H9 (cell line): ENCODE measurements at regions not wholly inside any gene's neighbourhood (a gene's known extent, or its start where the extent isn't known, plus 50 kb on each side); places are given as distances from the start of the nearest gene placed in this dataset.

Source experiments
- DNase-seq: peaks from one replicate; pipeline ENCODE4 v3.0.0-alpha.2; 2017
- H2AFZ ChIP-seq: one replicate; pipeline ENCODE4 v1.6.1; 2013; ENCODE audit warnings: mild to moderate bottlenecking, low read length, control low read depth, moderate library complexity
- H2AK5ac ChIP-seq: 2 replicates; pipeline ENCODE4 v1.6.1; 2013; ENCODE audit warnings: low read length, control low read depth, mixed read lengths; ENCODE audit not compliant: insufficient read length
- H2BK120ac ChIP-seq: one replicate; pipeline ENCODE4 v1.6.1; 2013; ENCODE audit warnings: low read depth, mild to moderate bottlenecking, low read length, control low read depth, inconsistent platforms; ENCODE audit not compliant: poor library complexity, severe bottlenecking
- H2BK12ac ChIP-seq: 2 replicates; pipeline ENCODE4 v1.6.1; 2013; ENCODE audit warnings: low read length, control low read depth, mixed read lengths, low read depth; ENCODE audit not compliant: insufficient read length
- H2BK15ac ChIP-seq: 2 replicates; pipeline ENCODE4 v1.6.1; 2013; ENCODE audit warnings: low read depth, low read length, control low read depth
- H2BK20ac ChIP-seq: one replicate; pipeline ENCODE4 v1.6.1; 2013; ENCODE audit warnings: low read depth, mild to moderate bottlenecking, low read length, control low read depth, inconsistent platforms; ENCODE audit not compliant: poor library complexity, severe bottlenecking
- H2BK5ac ChIP-seq: 2 replicates; pipeline ENCODE4 v1.6.1; 2013; ENCODE audit warnings: low read length, control low read depth, mixed read lengths; ENCODE audit not compliant: insufficient read length
- H3K14ac ChIP-seq: 2 replicates; pipeline ENCODE4 v1.6.1; 2013; ENCODE audit warnings: low read length, control low read depth; ENCODE audit not compliant: insufficient read depth
- H3K18ac ChIP-seq: 2 replicates; pipeline ENCODE4 v1.6.1; 2013; ENCODE audit warnings: low read depth, mild to moderate bottlenecking, mixed read lengths, low read length, control low read depth; ENCODE audit not compliant: insufficient read length
- H3K23ac ChIP-seq: 2 replicates; pipeline ENCODE4 v1.6.1; 2013; ENCODE audit warnings: low read length, control low read depth, mixed read lengths, low read depth; ENCODE audit not compliant: insufficient read length
- H3K23me2 ChIP-seq: 2 replicates; pipeline ENCODE4 v1.6.1; 2013; ENCODE audit warnings: low read depth, mild to moderate bottlenecking, mixed read lengths, low read length, control low read depth; ENCODE audit not compliant: insufficient read length, poor library complexity, severe bottlenecking
- H3K27ac ChIP-seq: 2 replicates; pipeline ENCODE4 v1.5.1; 2013; ENCODE audit warnings: low read length, control low read depth, mixed read lengths, low read depth; ENCODE audit not compliant: insufficient read length
- H3K27me3 ChIP-seq: 2 replicates; pipeline ENCODE4 v1.6.1; 2013; ENCODE audit warnings: low read length, control low read depth, inconsistent platforms; ENCODE audit not compliant: insufficient read depth
- H3K4ac ChIP-seq: 2 replicates; pipeline ENCODE4 v1.6.1; 2013; ENCODE audit warnings: low read depth, mild to moderate bottlenecking, control low read depth, inconsistent platforms, low read length, moderate library complexity
- H3K4me1 ChIP-seq: 2 replicates; pipeline ENCODE4 v1.6.1; 2013; ENCODE audit warnings: low read length, control low read depth, inconsistent platforms; ENCODE audit not compliant: insufficient read depth
- H3K4me2 ChIP-seq: 2 replicates; pipeline ENCODE4 v1.6.1; 2013; ENCODE audit warnings: low read length, control low read depth, mixed read lengths; ENCODE audit not compliant: insufficient read length, insufficient read depth
- H3K56ac ChIP-seq: 2 replicates; pipeline ENCODE4 v1.6.1; 2013; ENCODE audit warnings: low read depth, mild to moderate bottlenecking, mixed read lengths, low read length, control low read depth; ENCODE audit not compliant: insufficient read length
- H3K79me1 ChIP-seq: 2 replicates; pipeline ENCODE4 v1.6.1; 2013; ENCODE audit warnings: low read depth, mild to moderate bottlenecking, moderate library complexity, low read length, control low read depth, inconsistent platforms; ENCODE audit not compliant: insufficient read depth, poor library complexity, severe bottlenecking
- H3K79me2 ChIP-seq: 2 replicates; pipeline ENCODE4 v1.6.1; 2013; ENCODE audit warnings: low read length, control low read depth, inconsistent platforms; ENCODE audit not compliant: insufficient read depth
- H3K9ac ChIP-seq: 2 replicates; pipeline ENCODE4 v1.6.1; 2013; ENCODE audit warnings: low read length, control low read depth, mixed read lengths; ENCODE audit not compliant: insufficient read length; ENCODE audit errors: extremely low read depth
- H3K9me3 ChIP-seq: one replicate; pipeline ENCODE4 v1.6.1; 2013; ENCODE audit warnings: low read depth, low read length, inconsistent platforms; ENCODE audit not compliant: control insufficient read depth
- H3T11ph ChIP-seq: one replicate; pipeline ENCODE4 v1.6.1; 2013; ENCODE audit warnings: mild to moderate bottlenecking, low read length, control low read depth, inconsistent platforms
- H4K20me1 ChIP-seq: one replicate; pipeline ENCODE4 v1.6.1; 2013; ENCODE audit not compliant: control insufficient read depth, insufficient read length, insufficient read depth
- H4K5ac ChIP-seq: 2 replicates; pipeline ENCODE4 v1.6.1; 2013; ENCODE audit warnings: low read depth, mild to moderate bottlenecking, mixed read lengths, low read length, control low read depth; ENCODE audit not compliant: insufficient read length
- H4K8ac ChIP-seq: replicated peaks from 2 replicates; pipeline ENCODE4 v1.6.1; 2013; ENCODE audit warnings: low read length, control low read depth, mixed read lengths, low read depth; ENCODE audit not compliant: insufficient read length
- H4K91ac ChIP-seq: 2 replicates; pipeline ENCODE4 v1.6.1; 2013; ENCODE audit warnings: low read depth, mild to moderate bottlenecking, moderate library complexity, mixed read lengths, low read length, control low read depth; ENCODE audit not compliant: insufficient read length
- H3K27ac Mint-ChIP-seq, 3 experiments: 2 replicates in 2 of 3; 3 replicates in 1 of 3; pipeline ENCODE4 v1.8.0; 2020 to 2021; ENCODE audit warnings: mixed read lengths in 3 of 3, mild to moderate bottlenecking in 1 of 3, moderate library complexity in 1 of 3
- H3K27me3 Mint-ChIP-seq: 2 replicates; pipeline ENCODE4 v1.8.0; 2021; ENCODE audit warnings: low read depth, mild to moderate bottlenecking, moderate library complexity, mixed read lengths
- H3K36me3 Mint-ChIP-seq, 3 experiments: 2 replicates in 2 of 3; 3 replicates in 1 of 3; pipeline ENCODE4 v1.8.0; 2020 to 2021; ENCODE audit warnings: low read depth in 3 of 3, mixed read lengths in 3 of 3; ENCODE audit not compliant: insufficient read depth in 1 of 3
- H3K4me1 Mint-ChIP-seq, 2 experiments: 2 replicates each; pipeline ENCODE4 v1.8.0; 2020; ENCODE audit warnings: mixed read lengths in 2 of 2
- H3K4me3 Mint-ChIP-seq, 2 experiments: 2 replicates in 1 of 2; 3 replicates in 1 of 2; pipeline ENCODE4 v1.8.0; 2020 to 2021; ENCODE audit warnings: mild to moderate bottlenecking in 2 of 2, mixed read lengths in 2 of 2, moderate library complexity in 1 of 2
- H3K9me3 Mint-ChIP-seq, 2 experiments: 2 replicates in 1 of 2; 3 replicates in 1 of 2; pipeline ENCODE4 v1.8.0; 2020; ENCODE audit warnings: mild to moderate bottlenecking in 2 of 2, mixed read lengths in 2 of 2, moderate library complexity in 1 of 2
- WGBS: extraction: QIAGEN DNeasy Blood & Tissue Kit; methylation state at CpG from one replicate; pipeline ENCODE4 v1.1.7; 2013; ENCODE audit warnings: missing lambda C conversion rate, low lambda C conversion rate, mixed read lengths; ENCODE audit not compliant: insufficient read length; ENCODE audit errors: extremely low coverage; 5-methylcytosine and 5-hydroxymethylcytosine counted together
- TF ChIP-seq, protein P1 (sequence below): fragments of 200-600 bp; sonication (generic); conservative IDR thresholded peaks from 3 replicates; pipeline ENCODE4 v1.8.0; 2021; ENCODE audit warnings: antibody characterized with exemption, mild to moderate bottlenecking

DNA sequence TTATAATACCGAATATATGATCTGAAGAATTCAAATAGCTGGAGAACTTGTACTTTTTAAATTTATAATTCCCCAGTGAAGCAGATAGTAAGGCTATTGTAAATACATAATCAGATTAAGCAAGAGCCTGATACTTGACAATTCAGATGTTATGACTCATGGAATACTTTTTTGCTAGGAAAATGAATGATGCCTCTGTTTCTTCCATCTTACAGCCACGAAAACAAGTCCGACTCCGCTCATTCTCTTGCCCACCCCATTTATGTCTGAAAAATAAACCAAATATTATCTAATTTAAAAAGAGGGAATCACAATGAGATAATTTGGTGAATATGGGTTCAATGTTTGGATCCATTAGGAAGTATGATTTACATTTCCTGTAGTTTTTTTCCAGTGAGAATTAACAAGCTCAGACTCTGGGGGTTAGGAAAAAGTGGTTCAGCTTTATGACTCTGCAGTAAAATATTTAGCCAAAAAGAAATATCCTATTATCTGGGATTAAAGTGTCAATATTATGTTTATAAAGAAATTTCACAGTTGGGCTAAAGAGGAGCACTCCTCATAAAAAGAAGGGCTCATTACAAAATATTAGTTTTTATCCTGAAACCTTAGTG lies 50.4 kb upstream of the DAB1 start:
- DNase-seq = no peak
- H3T11ph ChIP-seq = no peak overlapping the region
- no peak overlapping the region for H3K56ac ChIP-seq
- no peak overlapping the region for H2BK12ac ChIP-seq
- no peak overlapping the region for H2AK5ac ChIP-seq
- no peak overlapping the region for H3K27ac Mint-ChIP-seq
- peaks cover 11 to 12% of the 10 kb centered on the region in 2 experiments for H3K9me3 Mint-ChIP-seq
- H3K4me1 Mint-ChIP-seq = peaks cover 3 to 12% of the 10 kb centered on the region in 2 experiments
- H3K27me3 ChIP-seq = no peaks in the 10 kb centered on the region
- H3K4me2 ChIP-seq = no peak overlapping the region
- peaks cover 4% of the 10 kb centered on the region; the same call in 1 of the 2 replicates for H3K4me1 ChIP-seq
- no peaks in the 10 kb centered on the region for H4K20me1 ChIP-seq
- H3K27ac ChIP-seq = no peak overlapping the region
- H3K27me3 Mint-ChIP-seq = no peaks in the 10 kb centered on the region; the same call in 1 of the 2 replicates
- no peak overlapping the region for H3K4ac ChIP-seq
- no peaks in the 10 kb centered on the region for H3K79me2 ChIP-seq
- H2AFZ ChIP-seq = no peak overlapping the region
- no CpG with 5 or more reads among the region's 4 CpGs for WGBS
- no peak overlapping the region for H4K91ac ChIP-seq
- H3K36me3 Mint-ChIP-seq = peaks cover 4 to 15% (median 5%) of the 10 kb centered on the region in 3 experiments; a peak in 4 of 7 replicates
- no peak overlapping the region for H2BK5ac ChIP-seq
- H3K9ac ChIP-seq = no peak overlapping the region
- no peaks in the 10 kb centered on the region for H3K23me2 ChIP-seq
- H4K8ac ChIP-seq = no peak overlapping the region
- no peak overlapping the region for H2BK15ac ChIP-seq
- H3K79me1 ChIP-seq = no peaks in the 10 kb centered on the region
- H2BK20ac ChIP-seq = no peak overlapping the region
- no peaks in the 10 kb centered on the region for H3K9me3 ChIP-seq
- no peak overlapping the region for H3K18ac ChIP-seq
- no peak overlapping the region for H3K14ac ChIP-seq
- no peak overlapping the region for H4K5ac ChIP-seq
- no peak overlapping the region for H3K23ac ChIP-seq
- TF ChIP-seq, protein P1, sequence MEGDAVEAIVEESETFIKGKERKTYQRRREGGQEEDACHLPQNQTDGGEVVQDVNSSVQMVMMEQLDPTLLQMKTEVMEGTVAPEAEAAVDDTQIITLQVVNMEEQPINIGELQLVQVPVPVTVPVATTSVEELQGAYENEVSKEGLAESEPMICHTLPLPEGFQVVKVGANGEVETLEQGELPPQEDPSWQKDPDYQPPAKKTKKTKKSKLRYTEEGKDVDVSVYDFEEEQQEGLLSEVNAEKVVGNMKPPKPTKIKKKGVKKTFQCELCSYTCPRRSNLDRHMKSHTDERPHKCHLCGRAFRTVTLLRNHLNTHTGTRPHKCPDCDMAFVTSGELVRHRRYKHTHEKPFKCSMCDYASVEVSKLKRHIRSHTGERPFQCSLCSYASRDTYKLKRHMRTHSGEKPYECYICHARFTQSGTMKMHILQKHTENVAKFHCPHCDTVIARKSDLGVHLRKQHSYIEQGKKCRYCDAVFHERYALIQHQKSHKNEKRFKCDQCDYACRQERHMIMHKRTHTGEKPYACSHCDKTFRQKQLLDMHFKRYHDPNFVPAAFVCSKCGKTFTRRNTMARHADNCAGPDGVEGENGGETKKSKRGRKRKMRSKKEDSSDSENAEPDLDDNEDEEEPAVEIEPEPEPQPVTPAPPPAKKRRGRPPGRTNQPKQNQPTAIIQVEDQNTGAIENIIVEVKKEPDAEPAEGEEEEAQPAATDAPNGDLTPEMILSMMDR = no peak
- H3K4me3 Mint-ChIP-seq = no peak overlapping the region
- no peak overlapping the region for H2BK120ac ChIP-seq
